ENCODE measurements at regions not wholly inside any gene's neighbourhood (a gene's known extent, or its start where the extent isn't known, plus 50 kb on each side); places are given as distances from the start of the nearest gene placed in this dataset.

DNA sequence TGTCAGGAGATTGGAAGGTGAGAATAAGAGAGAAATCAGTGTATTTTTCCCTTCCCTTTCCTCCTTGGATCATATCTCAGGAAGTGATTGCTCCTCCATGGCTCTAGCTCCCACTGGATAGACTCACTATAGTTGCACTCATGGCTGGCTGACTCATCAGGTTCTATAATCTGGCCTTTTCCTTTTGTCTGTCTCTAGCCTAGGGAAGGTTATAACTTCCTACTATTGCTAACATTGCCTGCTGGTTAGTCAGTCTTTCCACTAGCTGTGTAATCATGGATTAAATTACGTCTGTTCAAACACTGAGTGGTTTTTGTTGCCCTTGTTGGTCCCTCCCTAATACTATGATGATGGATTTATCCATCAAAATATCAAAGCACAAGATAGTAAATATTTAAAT lies 195.5 kb upstream of the VEGFC start:
- DNase-seq: no peak

DNA sequence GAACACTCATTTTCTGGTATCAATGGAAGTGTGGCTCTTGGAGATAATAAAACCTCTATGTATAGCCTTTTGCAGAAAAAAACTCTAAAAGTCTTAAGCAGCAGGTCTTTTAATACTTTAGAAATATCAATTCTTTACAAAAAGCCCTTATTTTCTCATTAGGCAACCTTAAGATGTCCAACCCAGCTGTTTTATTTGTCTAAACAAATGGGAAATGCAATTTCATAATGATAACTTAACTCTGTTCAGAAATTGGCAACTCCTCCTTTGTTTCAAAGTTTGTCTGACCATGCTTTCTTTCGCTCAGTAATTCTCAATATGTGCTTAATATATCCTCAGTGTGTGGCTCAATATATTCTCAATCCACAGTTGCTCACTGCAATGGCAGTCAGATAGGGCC lies 196.5 kb upstream of the VEGFC start:
- DNase-seq: no peak

DNA sequence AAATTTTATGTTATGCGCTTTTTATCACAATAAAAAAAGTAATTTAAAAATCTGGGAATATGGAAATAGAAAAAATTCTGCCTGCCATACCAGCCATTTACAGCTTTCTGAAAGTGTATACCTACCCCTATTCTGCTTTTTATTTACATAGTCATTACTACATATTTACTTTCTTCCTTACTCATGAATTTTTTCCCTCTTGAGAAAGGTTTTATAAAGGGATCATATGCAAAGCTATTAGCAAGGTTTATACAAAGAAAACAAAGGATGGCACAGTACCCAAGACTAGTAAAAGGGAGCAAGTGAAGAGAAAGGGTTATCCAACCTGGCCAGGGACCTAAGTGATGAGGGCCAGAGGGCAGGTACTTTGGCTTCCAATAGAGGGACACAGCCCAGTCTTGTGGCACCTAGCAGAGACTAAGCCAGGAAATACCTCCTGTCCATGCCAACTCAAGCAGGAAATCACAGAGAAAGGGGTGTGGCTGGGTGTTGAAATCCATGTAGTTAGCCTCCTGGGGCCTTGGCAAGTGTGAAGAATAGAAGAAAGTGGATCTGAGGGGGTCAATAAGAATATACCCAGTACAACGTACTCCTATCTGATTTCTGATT lies 207.3 kb upstream of the VEGFC start:
- no peak for DNase-seq

DNA sequence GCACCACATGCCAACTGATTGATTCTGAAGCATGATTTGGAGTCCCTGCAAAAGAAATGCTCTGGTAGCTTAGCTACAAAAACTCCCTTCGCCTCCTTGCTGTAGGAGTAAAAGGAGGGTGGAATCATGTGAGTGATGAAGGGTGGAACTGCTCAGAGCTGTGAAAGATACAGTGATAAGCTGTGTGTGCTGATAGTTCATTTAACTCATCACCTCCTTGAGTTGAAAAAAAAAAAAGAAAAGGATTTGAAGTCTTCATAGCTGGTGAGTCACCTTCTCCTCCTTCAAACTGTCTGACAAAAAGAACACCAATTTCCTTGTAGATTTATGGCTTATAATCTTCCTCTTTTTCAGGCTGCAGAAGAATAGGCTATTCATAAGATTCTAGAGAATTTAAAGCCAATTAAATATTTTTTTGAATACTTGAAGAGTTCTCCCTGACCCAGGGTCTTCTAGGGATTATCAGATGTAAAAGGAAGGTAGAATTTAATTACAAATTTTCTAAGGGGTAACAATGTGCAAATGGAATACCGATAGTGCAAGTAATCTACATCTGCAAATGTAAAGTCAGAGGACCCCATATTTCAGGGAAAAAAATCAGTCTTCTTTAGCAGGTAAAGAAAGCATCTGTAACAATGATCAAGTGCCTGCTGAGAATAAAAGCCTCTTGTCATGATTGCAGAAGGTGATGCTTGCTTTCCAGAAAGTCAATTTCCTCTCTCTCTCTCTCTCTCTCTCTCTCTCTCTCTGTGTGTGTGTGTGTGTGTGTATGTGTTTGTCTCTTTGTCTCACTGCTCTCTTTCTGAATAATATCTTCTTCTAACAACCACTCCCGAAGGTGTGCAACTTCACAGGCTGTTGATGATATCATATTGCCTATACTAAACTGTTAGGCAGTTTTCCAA lies 208.8 kb upstream of the VEGFC start:
- DNase-seq: no peak

DNA sequence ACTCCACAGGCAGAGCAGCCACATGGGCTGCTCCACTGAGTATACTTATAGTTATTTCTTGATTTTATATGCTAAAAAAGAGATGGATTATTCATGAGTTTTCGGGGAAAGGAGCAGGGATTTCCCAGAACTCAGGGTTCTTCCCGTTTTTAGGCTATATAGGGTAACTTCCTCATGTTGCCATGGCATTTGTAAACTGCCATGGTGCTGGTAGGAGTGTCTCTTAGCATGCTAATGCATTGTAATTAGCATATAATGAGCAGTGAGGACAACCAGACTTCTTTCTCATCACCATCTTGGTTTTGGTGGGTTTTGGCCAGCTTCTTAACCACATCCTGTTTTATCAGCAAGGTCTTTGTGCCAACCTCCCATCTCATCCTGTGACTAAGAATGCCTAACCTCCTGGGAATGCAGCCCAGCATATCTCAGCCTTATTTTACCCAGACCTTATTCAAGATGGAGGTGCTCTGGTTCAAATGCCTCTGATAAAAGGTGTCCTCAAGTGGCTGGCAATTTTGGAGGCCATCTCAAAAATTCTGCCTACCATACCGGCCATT lies 213.0 kb upstream of the VEGFC start:
- DNase-seq: no peak

DNA sequence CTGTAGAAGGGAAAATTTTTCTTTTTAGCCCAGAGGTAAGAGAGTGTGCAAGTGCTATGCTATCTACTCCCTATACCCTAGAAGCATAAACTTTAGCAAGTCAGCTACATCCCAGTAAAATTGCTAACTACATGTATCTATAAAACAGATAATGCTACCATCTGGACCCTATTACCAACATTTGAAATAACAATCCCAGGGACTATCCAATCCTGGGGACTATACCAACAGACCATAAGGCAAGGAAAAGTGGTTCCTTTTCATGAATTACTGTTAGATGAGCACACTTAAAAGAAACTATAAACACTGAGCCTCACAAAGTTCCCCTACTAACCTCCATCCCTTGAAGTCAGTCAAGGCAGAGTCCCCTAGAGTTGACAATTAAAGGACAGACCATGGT lies 213.6 kb upstream of the VEGFC start:
- no peak for DNase-seq

GRCh38 chr4:177008071-177008835 lies 215.5 kb upstream of the VEGFC start:
- DNase-seq: no peak

DNA sequence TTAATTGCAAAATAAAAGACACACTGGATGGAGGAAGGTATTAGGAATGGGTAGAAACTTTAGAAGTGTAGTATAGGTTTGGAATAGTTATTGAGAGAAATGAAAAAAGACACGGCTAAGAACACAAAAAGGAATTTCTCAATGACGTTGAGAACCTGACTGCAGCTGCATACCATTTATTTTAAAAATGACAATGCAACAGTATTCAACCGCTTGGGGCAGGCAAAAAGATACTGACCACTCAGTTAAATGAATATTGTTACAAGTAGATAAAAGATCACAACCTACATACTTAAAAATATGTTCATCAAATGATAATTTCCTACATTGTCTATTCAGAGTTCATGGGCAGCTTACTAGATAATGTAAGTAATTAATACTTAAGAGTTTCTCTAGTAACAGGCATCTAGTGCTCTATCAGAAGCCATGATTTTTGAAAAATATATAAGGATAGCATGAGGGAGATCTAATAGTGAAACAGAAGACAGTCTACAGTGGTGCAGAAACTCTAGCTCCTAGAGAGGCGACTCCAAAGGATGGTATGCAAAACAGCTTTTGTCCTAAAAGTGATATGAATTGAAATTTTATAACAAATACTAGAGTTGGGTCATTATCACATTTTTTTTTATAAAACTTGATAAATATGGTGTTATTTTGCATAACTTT lies 216.2 kb upstream of the VEGFC start:
- DNase-seq: no peak

DNA sequence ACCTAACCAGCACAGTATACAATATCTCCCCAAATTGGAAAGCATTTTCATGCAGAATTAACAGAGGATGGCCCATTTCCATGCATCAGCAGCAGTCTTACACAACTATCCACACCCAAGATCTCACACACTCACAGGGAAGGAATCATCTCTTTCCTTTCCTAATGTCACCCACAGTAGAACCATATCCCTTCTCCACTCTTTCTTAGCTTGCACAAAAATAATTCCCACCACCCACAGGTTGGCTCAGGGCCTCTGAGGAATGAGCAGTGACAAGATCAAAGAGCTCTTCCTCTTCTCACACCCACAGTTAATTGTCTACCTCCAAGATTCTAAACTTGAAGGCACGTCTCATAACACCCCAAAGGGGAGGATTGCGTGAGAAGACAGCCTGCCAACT lies 217.7 kb upstream of the VEGFC start:
- no peak for DNase-seq

GRCh38 chr4:177012918-177013545 lies 220.3 kb upstream of the VEGFC start:
- no peak for DNase-seq

GRCh38 chr4:177016541-177017141 lies 223.9 kb upstream of the VEGFC start:
- DNase-seq: no peak

- DNase-seq: no peak
Observed at GRCh38 chr4:177023951-177024350, 231.2 kb upstream of the VEGFC start.

DNA sequence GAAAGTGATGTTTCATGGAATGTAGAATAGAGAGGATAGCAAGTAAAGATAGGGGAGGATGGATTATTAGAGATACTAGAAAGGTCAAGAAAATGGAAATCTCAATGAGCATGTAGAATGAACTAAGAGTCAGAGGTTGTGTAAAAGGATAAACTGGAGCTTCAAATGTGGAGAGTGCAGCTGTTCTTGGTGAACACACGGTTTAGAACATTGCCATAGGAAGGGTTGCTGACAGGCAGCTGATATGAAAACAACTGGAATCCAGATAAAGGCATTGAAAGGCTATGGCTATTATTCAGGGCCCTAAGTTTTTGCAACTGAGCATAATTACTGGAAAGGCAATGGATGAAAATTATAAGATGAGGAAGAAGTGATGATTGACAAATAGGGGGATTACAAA lies 239.6 kb upstream of the VEGFC start:
- DNase-seq: no peak

DNA sequence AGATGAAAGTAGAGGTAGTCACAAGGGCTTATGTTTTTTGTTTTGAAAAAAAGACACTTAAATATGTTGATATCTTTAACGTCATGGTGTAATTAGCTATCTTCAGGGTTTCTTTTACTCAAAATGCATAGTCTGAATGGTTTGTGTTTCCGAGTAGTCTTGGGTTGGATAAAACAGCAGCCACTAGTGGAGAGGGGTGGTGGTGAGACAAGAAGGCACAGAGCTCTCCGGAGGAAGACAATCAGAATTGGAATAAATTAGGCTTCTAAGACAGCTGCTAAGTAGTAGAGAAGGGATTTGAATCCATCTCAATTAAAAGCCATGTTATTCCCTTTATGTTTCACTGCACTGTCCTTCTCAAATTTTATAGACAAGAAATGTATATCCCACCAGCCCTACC lies 240.4 kb upstream of the VEGFC start:
- no peak for DNase-seq

DNA sequence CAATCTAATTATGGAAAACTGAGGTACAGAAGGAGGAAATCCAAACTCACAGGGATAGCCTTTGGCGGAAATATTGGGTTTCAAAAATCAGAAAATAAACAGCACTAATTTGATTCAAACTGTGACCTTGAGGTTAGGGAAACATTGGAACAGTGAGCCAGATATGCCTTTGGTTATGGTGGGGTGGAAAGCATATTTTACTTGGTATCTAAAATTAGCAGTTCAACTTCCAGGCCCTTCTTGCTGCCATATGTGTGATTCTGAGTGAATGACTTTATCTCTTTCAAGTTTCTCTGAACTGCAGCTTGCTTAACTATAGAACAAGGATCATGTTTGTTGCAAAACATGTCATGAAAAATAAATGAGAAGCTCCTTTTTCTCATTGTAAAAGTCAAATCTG lies 240.9 kb upstream of the VEGFC start:
- no peak for DNase-seq

DNA sequence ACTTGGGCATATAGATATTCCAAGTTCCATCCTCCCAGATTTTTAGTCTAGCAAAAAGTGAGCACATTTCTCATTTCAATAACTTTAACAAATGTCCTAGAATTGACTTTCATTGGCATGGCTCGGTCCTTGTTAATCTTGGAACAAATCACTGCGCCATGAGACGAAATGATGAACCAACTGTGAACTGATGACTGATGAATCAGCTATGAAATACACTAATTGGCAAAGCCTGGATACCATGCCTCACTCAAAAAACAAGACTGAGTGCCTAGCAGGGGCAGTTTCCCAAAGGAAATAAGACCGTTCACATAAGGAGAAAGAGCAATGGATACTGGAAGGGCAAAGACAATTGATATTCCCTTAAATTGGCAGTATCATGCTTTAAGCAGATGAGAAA lies 248.6 kb upstream of the VEGFC start:
- no peak for DNase-seq

GRCh38 chr4:177047070-177047850 lies 254.5 kb upstream of the VEGFC start:
- DNase-seq: peak; percentile 24 to 29

- no peak for DNase-seq
Observed at GRCh38 chr4:177047851-177048174, 255.1 kb upstream of the VEGFC start.

DNA sequence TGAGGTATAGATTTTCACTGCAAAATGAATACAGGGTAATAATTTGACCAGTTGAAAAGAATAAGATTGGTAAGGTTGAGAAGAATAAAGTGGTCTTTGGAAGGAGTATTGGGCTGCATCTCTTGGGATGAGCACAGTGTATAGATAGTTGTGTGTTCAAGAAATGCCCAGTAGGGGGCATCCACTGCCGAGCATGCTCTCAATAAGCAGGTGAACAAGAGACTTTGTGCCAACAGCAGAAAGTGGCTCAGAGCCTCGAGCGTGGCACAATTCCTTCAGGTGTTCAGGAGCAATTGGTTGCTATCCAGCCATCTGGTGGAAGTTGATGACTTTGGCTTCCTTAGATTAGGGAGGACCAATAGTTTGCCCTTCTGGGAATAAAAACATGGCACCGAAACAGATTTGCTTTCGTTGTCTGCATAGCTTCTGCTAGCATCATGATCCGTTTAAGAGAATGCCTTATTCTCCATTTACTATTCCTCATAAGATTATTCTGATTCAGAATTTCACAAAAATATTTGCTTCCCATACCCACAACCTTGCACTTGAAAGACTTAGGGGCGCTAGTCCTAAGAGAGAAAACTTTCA lies 258.1 kb upstream of the NEIL3 start:
- no peak for DNase-seq

GRCh38 chr4:177052211-177052934 lies 257.3 kb upstream of the NEIL3 start:
- no peak for DNase-seq

Measured in activated CD4-positive, alpha-beta T cell treated with anti-CD3 and anti-CD28 coated beads for 4 hours (primary cell).